IMR-90 (cell line): ENCODE measurements at regions not wholly inside any gene's neighbourhood (a gene's known extent, or its start where the extent isn't known, plus 50 kb on each side); places are given as distances from the start of the nearest gene placed in this dataset.

Source experiments
- ATAC-seq: fragments of 200-7000 bp; cut with Tn5 transposase; 2 replicates; pipeline ENCODE4 v1.9.1; 2020; ENCODE audit warnings: low read depth, mild to moderate bottlenecking, moderate library complexity
- BruUV-seq: library from RNA; stranded (reverse); fragments of 400-500 nt; replicated peaks from 2 replicates; lab custom pipeline; 2021; lab: Mats Ljungman, UMichigan
- CTCF ChIA-PET: fragments of 300-600 bp; formaldehyde crosslinking; extraction: SDS; loops from one replicate; lab custom pipeline; 2021; ENCODE audit warnings: antibody characterized with exemption; lab: Yijun Ruan, JAX
- POLR2A ChIA-PET: fragments of 300-600 bp; sonication (Branson Sonifier 250); formaldehyde crosslinking; loops from one replicate; lab custom pipeline; 2022; ENCODE audit warnings: antibody characterized with exemption; ENCODE audit not compliant: unreplicated experiment; lab: Charles Lee
- DNase-seq: peaks from one replicate; pipeline ENCODE4 v3.0.0; 2013
- H2AFZ ChIP-seq: replicated peaks from 2 replicates; pipeline ENCODE3; 2013; ENCODE audit warnings: low read length, mild to moderate bottlenecking; ENCODE audit not compliant: poor library complexity
- H2AK5ac ChIP-seq: 2 replicates; pipeline ENCODE4 v1.6.1; 2013; ENCODE audit warnings: low read depth, low read length, inconsistent platforms
- H2AK9ac ChIP-seq: replicated peaks from 2 replicates; pipeline ENCODE3; 2013; ENCODE audit warnings: mild to moderate bottlenecking, low read depth, low read length, moderate library complexity; ENCODE audit not compliant: poor library complexity
- H2BK120ac ChIP-seq: 2 replicates; pipeline ENCODE4 v1.6.1; 2013; ENCODE audit warnings: low read depth, low read length, inconsistent platforms
- H2BK15ac ChIP-seq: 3 replicates; pipeline ENCODE4 v1.6.1; 2013; ENCODE audit warnings: low read depth, low read length, inconsistent platforms
- H2BK20ac ChIP-seq: 2 replicates; pipeline ENCODE4 v1.6.1; 2013; ENCODE audit warnings: low read depth, mild to moderate bottlenecking, inconsistent platforms, low read length, moderate library complexity
- H2BK5ac ChIP-seq: 2 replicates; pipeline ENCODE4 v1.6.1; 2013; ENCODE audit warnings: mild to moderate bottlenecking, low read depth, low read length, inconsistent platforms; ENCODE audit not compliant: poor library complexity, severe bottlenecking
- H3K14ac ChIP-seq: replicated peaks from 2 replicates; pipeline ENCODE4 v1.6.1; 2013; ENCODE audit warnings: low read depth, low read length, inconsistent platforms
- H3K18ac ChIP-seq: 2 replicates; pipeline ENCODE4 v1.6.1; 2013; ENCODE audit warnings: low read depth, low read length, control low read depth
- H3K23ac ChIP-seq: 2 replicates; pipeline ENCODE4 v1.6.1; 2013; ENCODE audit warnings: low read depth, low read length, inconsistent platforms
- H3K27ac ChIP-seq: 2 replicates; pipeline ENCODE4 v1.5.1; 2013; ENCODE audit warnings: mild to moderate bottlenecking, control low read depth, low read length; ENCODE audit not compliant: insufficient read depth
- H3K27me3 ChIP-seq: 2 replicates; pipeline ENCODE4 v1.6.1; 2013; ENCODE audit warnings: low read length; ENCODE audit not compliant: control insufficient read depth, insufficient read depth
- H3K36me3 ChIP-seq: 2 replicates; pipeline ENCODE4 v1.6.1; 2013; ENCODE audit warnings: low read length, mixed read lengths; ENCODE audit not compliant: control insufficient read depth, insufficient read depth
- H3K4ac ChIP-seq: 2 replicates; pipeline ENCODE4 v1.6.1; 2013; ENCODE audit warnings: low read depth, low read length, inconsistent platforms
- H3K4me1 ChIP-seq: 2 replicates; pipeline ENCODE4 v1.6.1; 2013; ENCODE audit warnings: low read length, mixed read lengths; ENCODE audit not compliant: control insufficient read depth, insufficient read depth
- H3K4me2 ChIP-seq: 2 replicates; pipeline ENCODE4 v1.6.1; 2013; ENCODE audit warnings: low read depth, mild to moderate bottlenecking, control low read depth, low read length, moderate library complexity
- H3K4me3 ChIP-seq: 2 replicates; pipeline ENCODE4 v1.5.1; 2013; ENCODE audit warnings: low read depth, mild to moderate bottlenecking, control low read depth, low read length, moderate library complexity; ENCODE audit not compliant: insufficient read depth
- H3K56ac ChIP-seq: 2 replicates; pipeline ENCODE4 v1.6.1; 2013; ENCODE audit warnings: low read length, inconsistent platforms; ENCODE audit not compliant: insufficient read depth; ENCODE audit errors: extremely low read depth
- H3K79me1 ChIP-seq, 2 experiments: 2 replicates each; pipeline ENCODE4 v1.6.1; 2013; ENCODE audit warnings: low read length in 2 of 2, inconsistent platforms in 1 of 2, low read depth in 1 of 2
- H3K9ac ChIP-seq: 2 replicates; pipeline ENCODE4 v1.6.1; 2013; ENCODE audit warnings: low read depth, low read length, control low read depth
- H3K9me1 ChIP-seq: 2 replicates; pipeline ENCODE4 v1.6.1; 2013; ENCODE audit warnings: low read length, inconsistent platforms; ENCODE audit not compliant: insufficient read depth
- H3K9me3 ChIP-seq: 2 replicates; pipeline ENCODE4 v1.6.1; 2013; ENCODE audit warnings: low read length; ENCODE audit not compliant: control insufficient read depth, insufficient read depth
- H4K20me1 ChIP-seq: 2 replicates; pipeline ENCODE4 v1.6.1; 2013; ENCODE audit warnings: low read length, inconsistent platforms; ENCODE audit not compliant: insufficient read depth
- H4K5ac ChIP-seq: 2 replicates; pipeline ENCODE4 v1.6.1; 2013; ENCODE audit warnings: mild to moderate bottlenecking, low read depth, low read length, control low read depth
- H4K8ac ChIP-seq, 2 experiments: 2 replicates each; pipeline ENCODE4 v1.6.1; 2013; ENCODE audit warnings: low read depth in 2 of 2, low read length in 2 of 2, control low read depth in 1 of 2, inconsistent platforms in 1 of 2
- H4K91ac ChIP-seq: 2 replicates; pipeline ENCODE4 v1.6.1; 2013; ENCODE audit warnings: low read depth, low read length, inconsistent platforms; ENCODE audit not compliant: insufficient read depth
- BHLHE40 ChIP-seq: fragments of 150-350 bp; IDR thresholded peaks from 2 replicates; pipeline ENCODE4 v1.6.1; 2016; ENCODE audit warnings: mild to moderate bottlenecking, low read depth, low read length
- CEBPB ChIP-seq: IDR thresholded peaks from 2 replicates; pipeline ENCODE4 v1.6.1; 2012; ENCODE audit warnings: low read depth, low read length, improper control_type of control experiment
- CHD1 ChIP-seq: IDR thresholded peaks from 2 replicates; pipeline ENCODE4 v1.6.1; 2012; ENCODE audit warnings: low read depth, low read length, improper control_type of control experiment
- CTCF ChIP-seq: conservative IDR thresholded peaks from 2 replicates; pipeline ENCODE4 v1.5.1; 2012; ENCODE audit warnings: mild to moderate bottlenecking, low read depth, low read length, improper control_type of control experiment
- ELK1 ChIP-seq: fragments of 150-350 bp; IDR thresholded peaks from 2 replicates; pipeline ENCODE4 v1.6.1; 2016; ENCODE audit warnings: low read depth, mild to moderate bottlenecking, low read length, moderate library complexity, borderline replicate concordance
- FOS ChIP-seq: fragments of 150-350 bp; IDR thresholded peaks from 2 replicates; pipeline ENCODE4 v1.6.1; 2016; ENCODE audit warnings: low read depth, low read length
- MAFK ChIP-seq: IDR thresholded peaks from 2 replicates; pipeline ENCODE4 v1.6.1; 2012; ENCODE audit warnings: low read depth, low read length, improper control_type of control experiment
- MAZ ChIP-seq: IDR thresholded peaks from 2 replicates; pipeline ENCODE4 v1.6.1; 2012; ENCODE audit warnings: low read depth, mild to moderate bottlenecking, low read length, improper control_type of control experiment, moderate library complexity, borderline replicate concordance
- MXI1 ChIP-seq: IDR thresholded peaks from 2 replicates; pipeline ENCODE4 v1.6.1; 2012; ENCODE audit warnings: low read depth, mild to moderate bottlenecking, low read length, moderate library complexity, borderline replicate concordance
- NFE2L2 ChIP-seq: fragments of 150-350 bp; IDR thresholded peaks from 2 replicates; pipeline ENCODE4 v1.6.1; 2016; ENCODE audit warnings: low read depth, mild to moderate bottlenecking, low read length
- POLR2A ChIP-seq: IDR thresholded peaks from 2 replicates; pipeline ENCODE4 v1.6.1; 2012; ENCODE audit warnings: mild to moderate bottlenecking, low read depth, low read length
- RAD21 ChIP-seq: IDR thresholded peaks from 2 replicates; pipeline ENCODE4 v1.6.1; 2012; ENCODE audit warnings: low read length, improper control_type of control experiment
- RCOR1 ChIP-seq: IDR thresholded peaks from 2 replicates; pipeline ENCODE4 v1.6.1; 2012; ENCODE audit warnings: mild to moderate bottlenecking, low read length, improper control_type of control experiment; ENCODE audit not compliant: insufficient replicate concordance
- RFX5 ChIP-seq: IDR thresholded peaks from 2 replicates; pipeline ENCODE4 v1.8.0; 2012; ENCODE audit warnings: low read depth, mild to moderate bottlenecking, low read length, moderate library complexity
- SMC3 ChIP-seq: fragments of 150-350 bp; IDR thresholded peaks from 2 replicates; pipeline ENCODE4 v1.6.1; 2016; ENCODE audit warnings: low read depth, mild to moderate bottlenecking, antibody characterized with exemption, low read length, moderate library complexity
- USF2 ChIP-seq: fragments of 150-350 bp; IDR thresholded peaks from 2 replicates; pipeline ENCODE4 v1.6.1; 2017; ENCODE audit warnings: mild to moderate bottlenecking, antibody characterized with exemption, low read length, low read depth
- dilution Hi-C: fragments of 300-500 bp; cut with HindIII; formaldehyde crosslinking; loops from one replicate; pipeline ENCODE4 v1.14.3; 2018; ENCODE audit warnings: low sequenced_read_pairs; ENCODE audit not compliant: unreplicated experiment
- in situ Hi-C: fragments of 300-500 bp; cut with MboI; formaldehyde crosslinking; loops from 3 replicates; pipeline ENCODE4 v1.14.3; 2019; ENCODE audit warnings: low sequenced_read_pairs, inconsistent platforms, mixed read lengths
- intact Hi-C: fragments of 100-400 bp; cut with micrococcal nuclease; formaldehyde crosslinking; loops from 2 replicates; pipeline ENCODE4 v1.10.0; 2022

- H2AK9ac ChIP-seq = no peak overlapping the region
- dilution Hi-C loops = no loop called here
- H3K4me3 ChIP-seq = no peak overlapping the region
- no peak overlapping the region for H4K91ac ChIP-seq
- H3K36me3 ChIP-seq = no peaks in the 10 kb centered on the region
- H4K5ac ChIP-seq = peak overlapping the region; percentile 58; the same call in 1 of the 2 replicates
- H2BK120ac ChIP-seq = no peak overlapping the region
- no peak overlapping the region for H3K9ac ChIP-seq
- intact Hi-C loops = no loop called here
- no peak overlapping the region for H3K14ac ChIP-seq
- no peaks in the 10 kb centered on the region for H3K9me3 ChIP-seq
- no peak overlapping the region for H2BK5ac ChIP-seq
- no peaks in the 10 kb centered on the region for H3K79me1 ChIP-seq
- no peak overlapping the region for H3K4ac ChIP-seq
- no peak overlapping the region for H3K23ac ChIP-seq
- ChIA-PET POLR2A (no interaction called here), CTCF (no interaction called here)
- H2AFZ ChIP-seq = no peak overlapping the region
- H2BK20ac ChIP-seq = no peak overlapping the region
- TF ChIP-seq USF2 = no peak
- TF ChIP-seq RFX5 = no peak
- no peak for TF ChIP-seq POLR2A
- TF ChIP-seq RAD21 = no peak
- TF ChIP-seq MAFK = no peak
- no peak for TF ChIP-seq RCOR1
- no peak for TF ChIP-seq ELK1
- TF ChIP-seq FOS = no peak
- TF ChIP-seq SMC3 = no peak
- TF ChIP-seq BHLHE40 = no peak
- TF ChIP-seq CEBPB = no peak
- TF ChIP-seq MAZ = no peak
- no peak for TF ChIP-seq CTCF
- no peak for TF ChIP-seq CHD1
- TF ChIP-seq NFE2L2 = no peak
- no peak for TF ChIP-seq MXI1
- in situ Hi-C loops = no loop called here
- H2BK15ac ChIP-seq = no peak overlapping the region
- no peak overlapping the region for H2AK5ac ChIP-seq
- H3K56ac ChIP-seq = no peak overlapping the region
- no peaks in the 10 kb centered on the region for H3K9me1 ChIP-seq
- peak overlapping the region; percentile 64; the same call in 1 of the 2 replicates for H3K18ac ChIP-seq
- no peaks in the 10 kb centered on the region for H3K27me3 ChIP-seq
- no peaks in the 10 kb centered on the region for H4K20me1 ChIP-seq
- DNase-seq (peak; percentile 36), ATAC-seq (no peak)
- peaks cover 4% of the 10 kb centered on the region; the same call in 1 of the 2 replicates for H3K4me1 ChIP-seq
- H4K8ac ChIP-seq = no peak overlapping the region
- no TSS peak for BruUV-seq
- H3K4me2 ChIP-seq = no peak overlapping the region
- H3K27ac ChIP-seq = no peak overlapping the region
These were observed 104.7 kb upstream of the TSC22D1 start for GRCh38 chr13:44680746-44681355.
